ENCODE measurements at regions not wholly inside any gene's neighbourhood (a gene's known extent, or its start where the extent isn't known, plus 50 kb on each side); places are given as distances from the start of the nearest gene placed in this dataset.

- TF ChIP-seq CTCF (IDR thresholded peaks at IDR 0.05) (no peak), POLR2AphosphoS5 (IDR thresholded peaks at IDR 0.05) (no peak)
Observed at GRCh38 chr5:153094333-153094732, 396.1 kb upstream of the GRIA1 start.
